GM12801 (cell line): ENCODE measurements at regions not wholly inside any gene's neighbourhood (a gene's known extent, or its start where the extent isn't known, plus 50 kb on each side); places are given as distances from the start of the nearest gene placed in this dataset.

ENCODE experiments used
- TF ChIP-seq, protein P1 (sequence below): IDR thresholded peaks from one replicate; pipeline ENCODE4 v1.5.1; 2011; ENCODE audit warnings: control low read depth; ENCODE audit not compliant: insufficient read length; ENCODE audit errors: extremely low read depth

DNA sequence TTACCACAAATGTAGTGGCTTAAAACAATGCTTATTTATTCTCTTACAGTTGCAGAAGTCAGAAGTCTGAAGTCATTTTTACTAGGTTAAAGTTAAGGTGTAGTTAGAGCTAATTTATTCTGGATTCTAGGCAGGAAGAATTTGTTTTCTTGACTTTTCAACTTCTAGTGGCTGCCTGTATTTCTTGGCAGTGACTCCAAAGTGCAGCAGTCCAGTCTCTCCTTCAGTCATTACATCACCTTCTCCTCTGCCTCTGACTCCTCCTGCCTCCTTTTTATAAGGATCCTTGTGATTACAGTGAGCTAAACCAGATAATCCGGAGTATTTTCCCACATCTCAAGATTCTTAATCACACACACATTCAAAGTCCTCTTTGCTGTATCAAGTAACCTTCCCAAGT, 581.4 kb downstream of the KCNA4 start:
- TF ChIP-seq, protein P1, sequence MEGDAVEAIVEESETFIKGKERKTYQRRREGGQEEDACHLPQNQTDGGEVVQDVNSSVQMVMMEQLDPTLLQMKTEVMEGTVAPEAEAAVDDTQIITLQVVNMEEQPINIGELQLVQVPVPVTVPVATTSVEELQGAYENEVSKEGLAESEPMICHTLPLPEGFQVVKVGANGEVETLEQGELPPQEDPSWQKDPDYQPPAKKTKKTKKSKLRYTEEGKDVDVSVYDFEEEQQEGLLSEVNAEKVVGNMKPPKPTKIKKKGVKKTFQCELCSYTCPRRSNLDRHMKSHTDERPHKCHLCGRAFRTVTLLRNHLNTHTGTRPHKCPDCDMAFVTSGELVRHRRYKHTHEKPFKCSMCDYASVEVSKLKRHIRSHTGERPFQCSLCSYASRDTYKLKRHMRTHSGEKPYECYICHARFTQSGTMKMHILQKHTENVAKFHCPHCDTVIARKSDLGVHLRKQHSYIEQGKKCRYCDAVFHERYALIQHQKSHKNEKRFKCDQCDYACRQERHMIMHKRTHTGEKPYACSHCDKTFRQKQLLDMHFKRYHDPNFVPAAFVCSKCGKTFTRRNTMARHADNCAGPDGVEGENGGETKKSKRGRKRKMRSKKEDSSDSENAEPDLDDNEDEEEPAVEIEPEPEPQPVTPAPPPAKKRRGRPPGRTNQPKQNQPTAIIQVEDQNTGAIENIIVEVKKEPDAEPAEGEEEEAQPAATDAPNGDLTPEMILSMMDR, result no peak

DNA sequence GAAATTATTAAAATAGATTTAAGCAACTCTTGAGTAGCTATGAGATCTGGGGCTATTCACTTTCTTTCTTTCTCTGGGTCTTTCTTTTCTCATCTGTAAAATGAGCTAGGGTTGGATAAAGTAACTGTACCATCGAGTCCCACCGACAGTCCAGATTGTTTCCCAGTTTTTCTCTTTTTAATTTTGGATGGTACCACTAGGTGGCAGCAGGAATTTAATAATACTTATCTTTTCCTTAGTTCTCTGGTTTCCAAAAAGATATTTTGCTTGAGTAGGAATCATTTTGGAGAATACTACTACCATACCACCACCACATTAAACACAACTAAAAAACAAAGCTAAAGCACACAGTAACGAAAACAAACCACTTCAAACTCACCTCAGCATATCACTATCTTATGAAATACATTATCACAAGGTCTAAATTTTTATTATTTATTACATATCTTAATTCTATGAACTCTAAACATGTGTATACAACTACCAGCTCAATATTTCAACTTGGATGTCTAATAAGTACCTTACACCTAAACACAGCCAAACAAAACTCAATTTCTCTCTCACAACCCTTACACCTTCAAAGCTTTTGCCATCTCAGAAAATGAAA, 584.0 kb downstream of the KCNA4 start:
- TF ChIP-seq, protein P1, result no peak

DNA sequence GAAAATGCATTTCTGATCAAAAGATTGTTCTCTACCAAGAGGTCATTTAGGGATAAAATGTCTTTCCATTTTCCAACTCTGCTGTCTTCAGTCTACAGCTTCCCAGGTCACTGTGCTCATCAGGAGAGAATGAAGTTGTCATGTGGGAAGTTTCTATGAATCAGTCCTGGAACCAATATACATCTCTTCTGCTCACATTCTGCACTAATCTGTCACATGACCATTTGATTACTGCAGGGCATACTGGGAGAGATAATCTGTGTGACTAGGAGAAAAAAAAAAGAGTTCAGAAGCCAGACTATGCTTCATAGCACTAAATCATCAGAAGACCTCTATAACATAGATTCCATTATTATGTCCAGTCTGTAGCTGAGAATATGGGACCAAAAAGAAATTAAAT, 611.5 kb downstream of the KCNA4 start:
- TF ChIP-seq, protein P1, result no peak

DNA sequence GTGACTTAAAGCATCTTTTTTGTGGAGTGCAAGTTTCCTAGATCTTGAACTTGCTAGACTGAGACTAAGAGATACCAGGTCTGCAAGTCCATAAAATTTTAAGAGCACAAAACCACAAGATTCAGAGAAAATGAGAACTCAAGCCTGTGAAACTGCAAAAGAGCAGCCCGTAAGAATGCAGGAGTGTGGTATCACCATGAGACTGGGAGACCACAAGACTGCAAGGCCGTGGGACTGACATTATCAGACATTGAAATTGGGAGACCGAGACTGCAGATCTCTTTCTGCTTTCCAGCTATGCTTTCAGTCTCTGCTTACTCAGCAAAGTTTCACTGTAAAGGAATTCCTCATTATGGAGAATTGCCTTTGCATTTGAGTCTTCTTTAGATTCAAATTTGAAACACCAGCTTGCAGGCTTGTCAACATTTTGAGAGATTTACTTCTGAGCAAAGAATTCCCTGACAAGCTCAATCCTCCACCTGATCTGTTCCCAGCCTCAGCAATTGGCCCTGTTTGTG, 621.2 kb downstream of the KCNA4 start:
- TF ChIP-seq, protein P1, result no peak

DNA sequence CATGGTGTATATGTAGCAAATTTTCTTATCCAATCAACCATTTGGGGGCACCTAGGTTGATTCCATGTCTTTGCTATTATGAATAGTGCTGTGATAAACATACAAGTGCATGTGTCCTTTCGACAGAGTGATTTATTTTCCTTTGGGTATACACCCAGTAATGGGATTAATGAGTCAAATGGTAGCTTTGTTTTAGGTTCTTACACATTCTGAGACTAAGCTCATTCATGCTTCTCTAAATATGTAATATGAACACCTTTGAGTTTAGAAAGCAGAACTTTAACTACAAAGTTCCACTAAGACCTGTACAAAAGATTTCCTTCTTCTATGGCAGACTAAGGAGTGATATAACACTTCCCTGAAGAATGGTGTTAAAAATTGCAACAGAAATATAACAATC, 627.0 kb downstream of the KCNA4 start:
- TF ChIP-seq, protein P1, result no peak

DNA sequence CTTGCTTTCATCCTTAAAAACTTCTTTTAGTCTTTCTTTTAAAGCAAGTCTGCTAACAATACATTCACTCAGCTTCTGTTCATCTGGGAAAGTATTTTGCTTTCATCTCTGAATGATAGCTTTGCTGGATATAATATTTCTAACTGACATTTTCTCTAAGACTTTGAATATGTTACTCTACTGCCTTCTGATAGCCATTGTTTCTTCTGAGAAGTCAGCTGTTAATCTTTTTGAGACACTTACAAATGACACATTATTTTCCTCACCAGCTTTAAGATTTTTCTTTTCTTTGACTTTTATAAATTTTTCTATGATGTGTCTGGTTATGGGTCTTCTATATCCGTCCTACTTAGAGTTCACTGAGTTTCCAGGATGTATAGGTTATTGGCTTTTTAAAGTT, 643.1 kb downstream of the KCNA4 start:
- TF ChIP-seq, protein P1, result no peak

DNA sequence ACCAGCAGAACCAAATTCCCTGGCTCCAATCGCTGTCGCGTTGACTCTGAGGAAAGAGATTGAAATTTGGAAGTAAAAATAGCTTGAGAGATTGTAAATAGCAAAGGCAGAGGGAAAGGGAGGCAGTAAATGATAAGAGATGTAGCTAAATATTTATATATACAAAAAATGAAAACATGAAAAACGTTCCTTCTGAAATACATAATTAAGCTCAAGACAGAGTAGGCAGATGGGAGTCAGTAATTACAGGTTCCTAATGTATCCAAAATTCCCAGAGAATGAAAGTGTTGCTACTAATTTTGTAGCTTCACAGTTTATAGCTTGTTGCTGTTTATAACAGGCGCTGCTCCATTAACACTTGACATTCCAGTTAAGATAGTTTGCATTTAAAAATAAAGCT, 648.7 kb downstream of the KCNA4 start:
- TF ChIP-seq, protein P1, result no peak
